Esophagus squamous epithelium (tissue), 4 donors: ENCODE measurements at regions not wholly inside any gene's neighbourhood (a gene's known extent, or its start where the extent isn't known, plus 50 kb on each side); places are given as distances from the start of the nearest gene placed in this dataset.
"Not testable (repeated sequence)": the region's sequence is repeated elsewhere in the genome, so short reads cannot be mapped to it uniquely, and the experiment has no call there.

Source experiments
- POLR2A ChIP-seq, 4 donors: fragments of 450-650 bp; IDR thresholded peaks; one replicate each; pipeline ENCODE4 v1.6.1; 2017; ENCODE audit warnings: antibody characterized with exemption in 4 of 4, mild to moderate bottlenecking in 4 of 4, moderate library complexity in 3 of 4
- TF ChIP-seq, protein P1 (sequence below), 6 experiments: fragments of 450-650 bp in 4 of 6; fragments of 200-600 bp in 2 of 6; sonication (generic) in 2 of 6; IDR thresholded peaks; one replicate each; pipeline ENCODE4 v1.5.1; 2016 to 2019; ENCODE audit warnings: antibody characterized with exemption in 6 of 6, mild to moderate bottlenecking in 4 of 6, moderate library complexity in 4 of 6

GRCh38 chr22:22300946-22301345 is 56.4 kb downstream of the VPREB1 start:
- TF ChIP-seq, protein P1, sequence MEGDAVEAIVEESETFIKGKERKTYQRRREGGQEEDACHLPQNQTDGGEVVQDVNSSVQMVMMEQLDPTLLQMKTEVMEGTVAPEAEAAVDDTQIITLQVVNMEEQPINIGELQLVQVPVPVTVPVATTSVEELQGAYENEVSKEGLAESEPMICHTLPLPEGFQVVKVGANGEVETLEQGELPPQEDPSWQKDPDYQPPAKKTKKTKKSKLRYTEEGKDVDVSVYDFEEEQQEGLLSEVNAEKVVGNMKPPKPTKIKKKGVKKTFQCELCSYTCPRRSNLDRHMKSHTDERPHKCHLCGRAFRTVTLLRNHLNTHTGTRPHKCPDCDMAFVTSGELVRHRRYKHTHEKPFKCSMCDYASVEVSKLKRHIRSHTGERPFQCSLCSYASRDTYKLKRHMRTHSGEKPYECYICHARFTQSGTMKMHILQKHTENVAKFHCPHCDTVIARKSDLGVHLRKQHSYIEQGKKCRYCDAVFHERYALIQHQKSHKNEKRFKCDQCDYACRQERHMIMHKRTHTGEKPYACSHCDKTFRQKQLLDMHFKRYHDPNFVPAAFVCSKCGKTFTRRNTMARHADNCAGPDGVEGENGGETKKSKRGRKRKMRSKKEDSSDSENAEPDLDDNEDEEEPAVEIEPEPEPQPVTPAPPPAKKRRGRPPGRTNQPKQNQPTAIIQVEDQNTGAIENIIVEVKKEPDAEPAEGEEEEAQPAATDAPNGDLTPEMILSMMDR (IDR thresholded peaks at IDR 0.05), result not testable (repeated sequence)
- not testable (repeated sequence) for TF ChIP-seq POLR2A (IDR thresholded peaks at IDR 0.05)
